Activated CD4-positive, alpha-beta T cell treated with anti-CD3 and anti-CD28 coated beads, Interleukin-2, amount 10 ng/mL, durations not matched to agents 24 days and 14 days (primary cell): ENCODE measurements at regions not wholly inside any gene's neighbourhood (a gene's known extent, or its start where the extent isn't known, plus 50 kb on each side); places are given as distances from the start of the nearest gene placed in this dataset.
"Not testable (repeated sequence)": the region's sequence is repeated elsewhere in the genome, so short reads cannot be mapped to it uniquely, and the experiment has no call there.

Source experiments
- DNase-seq: peaks from one replicate; pipeline ENCODE4 v3.0.0; 2022
- H3K27ac Mint-ChIP-seq: one replicate; pipeline ENCODE4 v1.8.0; 2022; ENCODE audit warnings: mild to moderate bottlenecking, mixed read lengths
- H3K27me3 Mint-ChIP-seq: one replicate; pipeline ENCODE4 v1.8.0; 2022; ENCODE audit warnings: mixed read lengths
- H3K36me3 Mint-ChIP-seq: one replicate; pipeline ENCODE4 v1.8.0; 2022; ENCODE audit warnings: low read depth, mild to moderate bottlenecking, mixed read lengths
- H3K4me1 Mint-ChIP-seq: one replicate; pipeline ENCODE4 v1.8.0; 2021; ENCODE audit warnings: mixed read lengths
- H3K4me3 Mint-ChIP-seq: one replicate; pipeline ENCODE4 v1.8.0; 2022; ENCODE audit warnings: mild to moderate bottlenecking, moderate library complexity, mixed read lengths
- H3K9me3 Mint-ChIP-seq: one replicate; pipeline ENCODE4 v1.8.0; 2021; ENCODE audit warnings: mixed read lengths
- intact Hi-C: fragments of 100-400 bp; cut with micrococcal nuclease; formaldehyde crosslinking; loops from one replicate; pipeline ENCODE4 v1.15.1; 2023

GRCh38 chr2:5588601-5589000 lies 103.6 kb upstream of the SOX11 start:
- no peak overlapping the region for H3K4me3 Mint-ChIP-seq
- intact Hi-C loops, result no loop called here
- no peak for DNase-seq
- no peak overlapping the region for H3K27ac Mint-ChIP-seq
- no peaks in the 10 kb centered on the region for H3K36me3 Mint-ChIP-seq
- no peaks in the 10 kb centered on the region for H3K4me1 Mint-ChIP-seq
- H3K27me3 Mint-ChIP-seq, result no peaks in the 10 kb centered on the region
- no peaks in the 10 kb centered on the region for H3K9me3 Mint-ChIP-seq

DNA sequence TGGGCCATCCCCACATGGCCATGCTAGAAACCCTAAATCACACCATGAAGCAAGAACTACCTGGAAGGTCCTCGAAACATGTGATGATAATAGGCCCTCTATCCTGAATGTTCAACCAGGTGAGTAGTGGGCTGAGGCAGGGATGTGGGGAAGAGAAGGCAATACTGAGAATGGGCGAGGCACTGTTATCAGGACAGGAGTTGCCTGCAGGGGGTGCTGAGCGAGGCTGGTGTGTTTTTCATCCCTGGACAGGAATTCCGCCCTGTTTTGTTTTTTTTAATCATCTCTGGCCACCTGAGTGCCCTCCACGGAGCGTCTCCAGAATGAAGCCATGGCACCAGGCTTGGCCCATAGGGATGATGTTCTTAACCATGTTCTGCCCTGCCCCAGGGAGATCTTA lies 103.0 kb upstream of the SOX11 start:
- no peaks in the 10 kb centered on the region for H3K4me1 Mint-ChIP-seq
- no peak for DNase-seq

DNA sequence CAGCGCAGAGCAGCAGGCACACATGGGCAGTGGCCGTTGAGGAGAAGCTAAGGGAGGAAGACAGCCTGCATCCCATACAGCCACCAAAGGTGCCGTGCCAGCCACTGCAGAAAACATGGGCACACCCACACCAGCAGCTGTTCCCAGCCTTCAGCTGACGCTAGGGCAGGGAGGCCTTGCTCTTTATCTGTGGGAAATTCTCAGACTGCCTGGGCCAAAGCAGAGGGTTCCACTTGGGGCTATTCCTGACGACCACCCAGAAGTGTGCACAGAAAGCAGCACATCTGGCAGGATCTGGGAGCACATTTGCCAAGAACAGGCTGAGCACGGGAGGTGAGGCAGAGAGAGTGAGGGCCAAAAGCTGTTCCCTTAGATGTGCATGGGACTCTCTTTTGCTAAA lies 101.3 kb upstream of the SOX11 start:
- H3K4me3 Mint-ChIP-seq, result no peak overlapping the region
- H3K27ac Mint-ChIP-seq, result no peak overlapping the region
- H3K4me1 Mint-ChIP-seq, result no peaks in the 10 kb centered on the region
- no peak for DNase-seq
- H3K36me3 Mint-ChIP-seq, result no peaks in the 10 kb centered on the region
- H3K9me3 Mint-ChIP-seq, result no peaks in the 10 kb centered on the region
- intact Hi-C loops, result no loop called here
- H3K27me3 Mint-ChIP-seq, result no peaks in the 10 kb centered on the region

More for the DNA sequence above, 103.0 kb upstream of the SOX11 start:
- H3K27ac Mint-ChIP-seq, result no peak overlapping the region
- no peaks in the 10 kb centered on the region for H3K9me3 Mint-ChIP-seq
- no peaks in the 10 kb centered on the region for H3K27me3 Mint-ChIP-seq
- H3K4me3 Mint-ChIP-seq, result no peak overlapping the region
- intact Hi-C loops, result no loop called here
- no peaks in the 10 kb centered on the region for H3K36me3 Mint-ChIP-seq

DNA sequence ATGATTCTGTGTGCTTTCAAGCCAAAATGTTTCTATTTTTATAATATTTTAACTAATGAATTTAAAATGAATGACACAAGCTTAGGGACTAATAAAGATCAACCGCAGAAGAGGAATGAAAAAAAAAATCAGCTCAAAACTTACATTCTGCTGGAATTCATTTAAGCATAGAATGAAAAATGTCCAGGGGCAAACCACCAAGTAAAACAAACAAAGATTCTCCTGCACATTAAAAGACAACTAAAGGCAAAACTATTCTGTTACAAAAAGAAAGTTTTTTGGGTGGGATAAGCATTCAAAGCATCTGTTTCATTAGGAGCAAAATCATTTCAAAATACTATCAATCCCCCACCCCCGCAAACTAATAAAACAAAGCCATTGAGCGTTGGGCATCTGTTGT lies 99.3 kb upstream of the SOX11 start:
- no peaks in the 10 kb centered on the region for H3K9me3 Mint-ChIP-seq
- no peaks in the 10 kb centered on the region for H3K36me3 Mint-ChIP-seq
- no peak for DNase-seq
- intact Hi-C loops, result no loop called here
- H3K4me3 Mint-ChIP-seq, result no peak overlapping the region
- H3K4me1 Mint-ChIP-seq, result no peaks in the 10 kb centered on the region
- no peaks in the 10 kb centered on the region for H3K27me3 Mint-ChIP-seq
- no peak overlapping the region for H3K27ac Mint-ChIP-seq

DNA sequence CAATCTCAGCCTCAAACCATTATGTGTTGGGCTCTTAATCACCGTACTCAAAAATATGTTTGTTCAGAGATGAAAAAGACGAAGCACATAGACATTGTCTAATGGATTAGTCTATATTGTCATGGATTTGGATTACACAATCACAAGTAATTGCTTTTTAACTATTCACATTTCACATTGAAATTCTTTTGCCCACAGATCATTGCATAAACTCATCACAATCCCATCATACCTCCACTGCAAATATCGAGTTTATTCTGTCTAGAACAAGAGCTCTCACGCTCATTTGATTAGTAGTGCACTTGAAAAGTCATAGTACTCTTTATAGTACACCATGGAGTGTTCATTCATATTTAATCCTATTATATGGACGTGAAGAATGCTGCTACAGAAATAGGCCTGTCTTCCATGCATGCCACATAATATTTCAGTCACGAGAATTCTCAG lies 97.9 kb upstream of the SOX11 start:
- Mint-ChIP-seq H3K9me3 (peaks cover 3% of the 10 kb centered on the region), H3K27ac (no peak overlapping the region), H3K36me3 (no peaks in the 10 kb centered on the region), H3K4me3 (no peak overlapping the region), H3K4me1 (no peaks in the 10 kb centered on the region), H3K27me3 (no peaks in the 10 kb centered on the region)
- intact Hi-C loops, result no loop called here
- no peak for DNase-seq

DNA sequence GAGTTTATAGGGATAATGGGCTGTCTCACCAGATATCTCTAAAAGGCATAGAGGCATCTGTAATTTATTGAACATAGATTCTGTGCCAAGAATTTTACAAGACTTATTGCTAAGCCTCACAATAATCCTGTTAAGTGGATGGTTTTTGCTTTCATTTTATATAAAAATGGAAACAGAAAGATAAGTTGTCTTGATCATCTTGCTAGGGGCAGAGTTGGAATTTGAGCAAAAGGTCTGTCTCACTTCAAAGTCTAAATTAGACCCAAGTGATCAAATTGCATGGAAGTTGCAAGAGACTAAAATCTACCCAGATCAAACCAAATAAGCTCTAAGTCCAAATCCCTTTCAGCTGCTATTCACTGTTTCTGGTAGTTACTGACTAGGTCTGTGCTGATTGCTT lies 95.3 kb upstream of the SOX11 start:
- no peaks in the 10 kb centered on the region for H3K4me1 Mint-ChIP-seq
- intact Hi-C loops, result no loop called here
- no peaks in the 10 kb centered on the region for H3K36me3 Mint-ChIP-seq
- DNase-seq, result no peak
- H3K27me3 Mint-ChIP-seq, result no peaks in the 10 kb centered on the region
- no peak overlapping the region for H3K4me3 Mint-ChIP-seq
- H3K9me3 Mint-ChIP-seq, result peaks cover 3% of the 10 kb centered on the region
- no peak overlapping the region for H3K27ac Mint-ChIP-seq

DNA sequence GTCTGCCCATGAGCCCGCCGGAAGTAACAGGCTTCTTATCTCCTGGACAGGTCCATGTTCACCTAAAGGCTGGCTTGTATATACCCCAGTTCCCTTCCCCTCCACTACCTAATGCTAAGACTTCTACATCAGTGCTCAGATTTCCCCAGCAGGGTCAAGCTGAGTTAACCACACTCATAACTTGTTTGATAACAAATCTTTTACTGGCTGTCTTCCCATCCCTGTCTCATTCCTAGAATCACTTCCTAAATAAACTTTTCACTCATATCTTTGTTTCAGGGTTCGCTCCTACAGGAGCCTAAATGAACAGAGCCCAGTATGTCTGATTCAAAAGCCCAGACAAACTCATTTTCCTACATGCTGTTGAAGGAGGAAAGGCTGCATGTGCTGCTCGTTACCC lies 94.0 kb upstream of the SOX11 start:
- H3K4me3 Mint-ChIP-seq, result no peak overlapping the region
- no peak for DNase-seq
- no peaks in the 10 kb centered on the region for H3K36me3 Mint-ChIP-seq
- H3K9me3 Mint-ChIP-seq, result peaks cover 3% of the 10 kb centered on the region
- H3K27me3 Mint-ChIP-seq, result no peaks in the 10 kb centered on the region
- H3K4me1 Mint-ChIP-seq, result no peaks in the 10 kb centered on the region
- H3K27ac Mint-ChIP-seq, result no peak overlapping the region
- intact Hi-C loops, result no loop called here

GRCh38 chr2:5609201-5609600 lies 83.0 kb upstream of the SOX11 start:
- Mint-ChIP-seq H3K4me3 (no peak overlapping the region), H3K27me3 (no peaks in the 10 kb centered on the region), H3K4me1 (no peaks in the 10 kb centered on the region), H3K9me3 (peaks cover 4% of the 10 kb centered on the region), H3K27ac (no peak overlapping the region), H3K36me3 (no peaks in the 10 kb centered on the region)
- no peak for DNase-seq
- intact Hi-C loops, result no loop called here

- intact Hi-C loops, result no loop called here
- H3K4me1 Mint-ChIP-seq, result no peaks in the 10 kb centered on the region
These were observed 79.5 kb upstream of the SOX11 start for GRCh38 chr2:5612666-5613065.

GRCh38 chr2:5616019-5616418 lies 76.2 kb upstream of the SOX11 start:
- Mint-ChIP-seq H3K9me3 (no peaks in the 10 kb centered on the region), H3K36me3 (no peaks in the 10 kb centered on the region), H3K27me3 (no peaks in the 10 kb centered on the region), H3K4me1 (no peaks in the 10 kb centered on the region), H3K27ac (no peak overlapping the region), H3K4me3 (no peak overlapping the region)
- DNase-seq, result no peak
- intact Hi-C loops, result no loop called here

More at GRCh38 chr2:5612666-5613065, 79.5 kb upstream of the SOX11 start:
- no peaks in the 10 kb centered on the region for H3K36me3 Mint-ChIP-seq
- H3K4me3 Mint-ChIP-seq, result no peak overlapping the region
- peaks cover 4% of the 10 kb centered on the region for H3K9me3 Mint-ChIP-seq
- no peak overlapping the region for H3K27ac Mint-ChIP-seq
- DNase-seq, result no peak
- H3K27me3 Mint-ChIP-seq, result no peaks in the 10 kb centered on the region

DNA sequence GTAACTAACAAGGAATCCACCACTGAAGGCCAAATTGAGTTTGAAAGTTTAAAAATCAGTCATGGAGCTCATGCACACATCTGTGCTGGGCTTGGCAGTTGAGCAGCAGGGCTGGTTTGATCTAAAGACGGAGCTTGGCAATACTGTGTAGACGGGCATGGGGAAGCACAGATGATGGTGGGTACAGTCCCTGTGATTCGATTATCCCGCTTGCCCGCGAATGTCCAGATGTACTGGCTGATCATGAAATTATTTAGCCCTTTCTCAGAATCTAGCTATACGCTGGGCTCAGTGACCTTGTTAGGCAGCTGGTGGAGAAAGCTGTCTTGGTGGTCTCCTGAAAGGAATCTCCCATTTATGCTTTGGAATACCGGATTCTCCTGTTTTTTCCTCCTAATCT lies 74.8 kb upstream of the SOX11 start:
- no peak for DNase-seq
- Mint-ChIP-seq H3K27me3 (no peaks in the 10 kb centered on the region), H3K36me3 (no peaks in the 10 kb centered on the region), H3K4me1 (no peaks in the 10 kb centered on the region), H3K4me3 (no peak overlapping the region), H3K9me3 (no peaks in the 10 kb centered on the region), H3K27ac (no peak overlapping the region)
- intact Hi-C loops, result no loop called here

DNA sequence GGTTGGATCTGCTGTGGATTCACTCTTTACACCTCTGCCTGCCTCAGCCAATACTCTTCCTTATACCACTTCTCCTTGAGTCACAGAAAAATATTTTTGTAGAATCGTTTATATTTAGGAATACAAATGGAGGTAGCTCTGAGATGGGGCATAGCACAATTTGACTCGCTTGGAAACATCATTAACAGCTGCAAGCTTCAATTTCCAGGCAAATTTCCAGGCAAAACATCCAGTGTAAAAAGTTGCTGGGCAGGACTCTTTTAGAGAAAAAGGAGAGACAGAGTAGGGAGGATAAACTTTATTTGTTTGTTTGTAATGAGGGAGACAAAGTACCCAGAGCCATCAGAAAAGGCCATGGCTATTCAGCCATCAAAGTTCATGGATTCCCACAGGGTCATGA lies 74.4 kb upstream of the SOX11 start:
- Mint-ChIP-seq H3K27ac (no peak overlapping the region), H3K27me3 (no peaks in the 10 kb centered on the region), H3K4me3 (no peak overlapping the region), H3K4me1 (no peaks in the 10 kb centered on the region), H3K36me3 (no peaks in the 10 kb centered on the region), H3K9me3 (no peaks in the 10 kb centered on the region)
- intact Hi-C loops, result no loop called here
- DNase-seq, result no peak

DNA sequence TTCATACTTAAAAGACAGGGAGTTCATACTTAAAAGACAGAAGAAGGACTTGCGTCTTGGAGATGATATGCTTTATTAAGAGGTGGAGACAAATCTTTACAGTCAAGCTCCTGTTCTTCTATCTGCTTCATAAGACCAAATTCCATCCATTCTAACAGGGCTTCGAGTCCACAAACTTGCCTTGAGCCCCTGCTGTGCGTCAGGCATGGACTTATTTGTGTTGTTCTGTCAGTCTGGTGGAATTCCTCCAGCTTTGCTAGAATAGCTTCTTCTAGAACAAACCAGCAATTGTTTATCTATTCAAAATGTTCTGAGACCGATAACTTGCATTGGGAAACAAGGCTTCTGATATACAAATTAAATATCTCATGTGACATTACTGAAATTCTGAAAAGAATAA lies 73.9 kb upstream of the SOX11 start:
- no peaks in the 10 kb centered on the region for H3K27me3 Mint-ChIP-seq
- DNase-seq, result no peak
- intact Hi-C loops, result no loop called here
- no peaks in the 10 kb centered on the region for H3K36me3 Mint-ChIP-seq
- no peak overlapping the region for H3K4me3 Mint-ChIP-seq
- no peak overlapping the region for H3K27ac Mint-ChIP-seq
- no peaks in the 10 kb centered on the region for H3K4me1 Mint-ChIP-seq
- no peaks in the 10 kb centered on the region for H3K9me3 Mint-ChIP-seq

GRCh38 chr2:5625556-5626065 lies 66.6 kb upstream of the SOX11 start:
- H3K9me3 Mint-ChIP-seq, H3K4me3 Mint-ChIP-seq, H3K27me3 Mint-ChIP-seq, intact Hi-C loops, H3K4me1 Mint-ChIP-seq, H3K36me3 Mint-ChIP-seq, H3K27ac Mint-ChIP-seq, DNase-seq: not testable (repeated sequence)

DNA sequence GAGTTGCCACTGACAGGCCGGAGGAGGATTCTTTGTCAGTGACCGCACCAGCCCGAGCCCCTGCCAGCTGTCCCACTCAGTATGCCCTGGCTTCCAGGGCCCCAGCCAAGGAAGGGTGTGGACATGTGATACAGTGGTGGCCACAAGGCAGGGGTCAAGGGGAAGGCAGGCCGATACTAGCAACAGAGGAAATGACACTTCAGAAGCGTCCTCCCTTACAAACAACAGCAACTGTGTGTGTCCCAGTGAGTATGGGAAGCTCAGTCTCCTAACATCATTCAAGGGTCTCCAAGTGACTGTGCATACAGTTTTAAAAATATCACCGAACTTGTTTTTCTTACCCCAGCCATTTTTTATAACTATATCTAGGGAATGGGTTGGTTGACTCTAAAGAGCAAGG lies 63.7 kb upstream of the SOX11 start:
- H3K4me1 Mint-ChIP-seq, H3K27ac Mint-ChIP-seq, H3K9me3 Mint-ChIP-seq, DNase-seq, H3K36me3 Mint-ChIP-seq, H3K4me3 Mint-ChIP-seq, intact Hi-C loops, H3K27me3 Mint-ChIP-seq: not testable (repeated sequence)
